GM21723 (cell line): ENCODE measurements at regions not wholly inside any gene's neighbourhood (a gene's known extent, or its start where the extent isn't known, plus 50 kb on each side); places are given as distances from the start of the nearest gene placed in this dataset.

Source experiments
- ATAC-seq: cut with Tn5 transposase; IDR thresholded peaks from one replicate; pipeline ENCODE4 v1.9.1; 2021; ENCODE audit warnings: mild to moderate bottlenecking, moderate library complexity; ENCODE audit not compliant: unreplicated experiment

DNA sequence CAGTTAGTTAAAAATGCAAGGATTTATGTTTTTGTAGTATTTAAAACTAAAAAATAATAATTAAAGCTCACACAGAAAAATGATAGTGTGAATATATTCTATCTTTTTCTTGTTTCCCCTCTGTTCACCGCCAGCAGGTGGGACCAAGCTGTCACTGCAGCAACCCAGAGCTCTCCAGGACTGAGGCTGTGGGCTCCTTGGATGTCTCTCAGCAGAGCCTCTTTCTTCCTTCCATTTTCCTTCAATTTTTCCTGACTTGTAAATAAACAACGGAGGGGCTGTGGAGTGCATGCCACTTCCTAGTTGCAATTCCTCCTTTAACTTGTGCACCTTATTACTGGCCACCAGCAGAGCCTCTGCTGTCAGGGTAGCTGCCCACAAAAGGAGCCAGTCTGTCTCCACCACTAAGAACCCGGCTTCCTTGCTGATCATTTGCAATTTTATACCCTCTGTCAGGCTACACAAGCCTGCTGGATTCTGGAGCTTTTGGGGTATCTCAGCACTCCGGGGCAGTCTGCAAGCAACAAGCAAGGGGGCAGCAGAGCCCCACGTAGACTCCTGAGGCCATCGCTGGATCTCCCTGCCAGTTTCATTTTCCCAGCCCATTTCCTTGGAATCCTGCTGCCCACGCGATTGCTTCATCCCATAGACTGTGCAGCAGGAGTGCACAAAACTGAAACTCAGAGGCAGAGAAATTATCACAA is 1467.4 kb downstream of the C4orf33 start:
- no peak for ATAC-seq

DNA sequence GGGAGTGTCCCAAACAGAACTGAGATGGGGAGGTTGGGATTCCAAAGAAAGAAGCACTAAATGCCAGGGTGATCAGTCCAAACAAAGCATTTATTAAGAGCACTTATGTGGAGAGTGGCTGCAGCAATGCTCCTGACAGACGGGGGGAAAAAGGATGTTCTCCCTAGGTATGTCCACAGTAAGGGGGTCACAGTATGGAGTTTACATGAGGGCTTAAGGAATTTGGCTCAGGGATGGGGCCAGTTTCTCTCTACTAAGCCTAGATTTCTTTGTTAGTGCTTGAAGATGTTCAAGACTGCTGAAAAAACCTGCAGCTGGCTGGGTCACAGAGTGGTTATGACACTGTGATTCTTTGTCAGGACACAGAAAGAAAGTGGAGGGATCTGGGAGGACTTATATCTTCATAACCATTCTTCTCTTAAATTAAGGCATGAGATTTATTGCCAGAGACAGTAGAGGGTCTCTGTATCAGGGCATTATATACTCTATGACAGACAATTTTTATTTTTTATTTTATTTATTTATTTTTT is 1468.0 kb downstream of the C4orf33 start:
- no peak for ATAC-seq

DNA sequence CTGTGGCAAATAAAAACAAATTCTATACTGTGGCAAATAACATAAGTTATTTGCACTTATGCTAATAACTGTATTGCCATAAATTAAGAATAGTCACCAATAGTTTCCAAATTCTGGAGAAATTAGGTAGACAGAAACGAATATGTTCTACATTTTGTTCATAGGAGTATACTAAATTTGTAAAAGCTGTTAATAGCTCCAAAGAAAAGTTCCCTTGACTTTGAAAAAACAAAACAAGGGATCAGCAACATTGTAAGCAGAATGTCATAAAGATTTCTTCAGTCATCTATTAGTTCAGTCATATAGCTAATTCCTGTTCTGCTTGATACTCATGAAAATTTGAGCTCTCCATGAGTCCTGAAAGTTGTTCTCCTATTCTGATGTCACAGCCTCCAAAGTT is 1472.8 kb downstream of the C4orf33 start:
- ATAC-seq: no peak

DNA sequence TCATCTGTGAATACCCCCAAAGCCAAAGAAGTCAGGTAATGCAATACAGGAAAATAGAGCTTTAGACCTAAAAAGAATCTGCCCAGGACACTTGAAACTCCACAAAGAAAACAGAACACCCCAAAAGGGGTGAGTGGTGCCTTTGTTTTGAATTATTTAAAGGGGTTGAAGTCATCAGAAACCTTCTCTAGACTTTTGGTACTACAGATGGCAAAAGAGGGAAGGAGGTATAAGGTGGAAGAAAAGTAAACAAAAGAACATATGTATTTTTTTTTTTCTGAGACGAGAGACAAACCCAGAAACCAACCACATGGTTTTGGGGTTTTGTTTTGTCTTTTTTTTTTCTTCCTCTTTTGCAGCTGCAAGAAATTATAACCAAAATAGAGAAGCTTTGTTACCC is 1477.8 kb downstream of the C4orf33 start:
- ATAC-seq: no peak

DNA sequence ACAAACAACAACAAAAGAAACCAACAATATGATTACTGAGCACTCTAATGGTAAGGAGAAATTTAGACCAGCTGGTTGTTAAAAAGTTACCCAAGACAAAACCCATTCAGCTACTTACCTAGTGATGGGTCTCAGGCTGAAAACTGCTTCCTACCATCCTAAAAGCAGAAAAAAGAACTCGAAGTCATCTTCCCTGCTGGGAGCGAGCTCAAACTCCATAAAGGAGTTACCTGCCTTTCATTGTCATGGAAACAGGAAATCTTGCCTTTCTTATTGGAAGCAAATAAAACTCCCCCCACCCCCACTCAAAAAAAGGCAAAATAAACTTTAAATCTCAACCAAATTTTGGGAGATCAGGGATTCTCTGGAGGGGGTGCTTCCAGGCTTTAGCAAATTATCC is 1478.3 kb downstream of the C4orf33 start:
- ATAC-seq: no peak

DNA sequence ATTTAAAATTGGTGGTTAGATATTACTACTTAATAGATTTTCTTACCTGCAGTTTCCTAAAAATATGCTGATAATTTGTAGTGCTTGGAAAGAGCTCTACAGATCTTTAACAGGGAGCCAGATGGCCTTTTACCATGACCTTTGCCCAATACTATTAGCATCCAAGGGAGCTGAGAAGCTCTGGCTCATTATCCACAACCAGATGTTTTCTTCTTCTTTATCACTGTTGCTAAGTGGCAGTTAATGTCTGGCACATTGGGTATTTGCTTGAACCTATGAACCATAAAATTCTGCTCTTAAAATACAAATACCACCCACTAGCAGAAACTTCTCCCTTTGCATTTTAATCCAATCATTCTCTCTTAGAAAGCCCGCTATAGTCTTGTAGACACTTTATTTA is 1480.3 kb downstream of the C4orf33 start:
- ATAC-seq: no peak

DNA sequence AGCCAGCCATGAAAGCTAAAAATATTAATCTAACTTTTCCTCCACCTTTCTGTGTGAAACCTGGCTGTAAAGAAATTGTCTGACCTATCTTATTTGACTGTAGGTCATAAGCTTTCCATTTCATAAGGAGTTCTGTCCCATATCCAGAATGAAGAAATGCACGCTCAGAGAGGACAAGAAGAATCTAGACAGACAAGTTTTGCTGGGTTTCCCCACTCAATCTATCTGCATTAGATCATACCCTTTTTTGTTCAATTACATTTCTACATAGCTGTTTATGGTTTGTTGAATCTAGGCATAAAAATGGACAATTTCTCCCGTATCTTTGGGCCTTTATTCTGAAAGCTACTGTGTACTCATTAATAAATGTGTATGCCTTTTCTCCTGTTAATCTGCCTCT is 1495.1 kb downstream of the C4orf33 start:
- ATAC-seq: no peak

DNA sequence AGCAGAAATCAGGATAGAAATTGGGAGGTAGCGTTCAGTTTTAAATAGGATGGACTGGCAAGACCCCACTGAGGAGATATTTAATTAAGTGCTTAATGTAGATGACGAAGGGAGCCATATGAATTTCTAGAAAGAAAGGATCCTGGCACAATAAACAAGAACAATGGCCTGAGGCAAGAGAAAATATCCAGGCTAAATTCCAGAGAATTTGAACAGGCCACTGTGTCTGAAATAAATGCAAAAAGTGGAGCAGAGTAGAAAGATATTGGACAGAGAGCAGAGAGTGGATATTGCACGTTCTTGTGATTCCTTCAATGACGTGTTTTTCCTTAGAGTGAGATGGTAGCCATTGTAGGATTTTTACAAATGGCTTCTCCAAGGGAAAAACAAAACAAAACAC is 1504.8 kb downstream of the C4orf33 start:
- ATAC-seq: no peak

DNA sequence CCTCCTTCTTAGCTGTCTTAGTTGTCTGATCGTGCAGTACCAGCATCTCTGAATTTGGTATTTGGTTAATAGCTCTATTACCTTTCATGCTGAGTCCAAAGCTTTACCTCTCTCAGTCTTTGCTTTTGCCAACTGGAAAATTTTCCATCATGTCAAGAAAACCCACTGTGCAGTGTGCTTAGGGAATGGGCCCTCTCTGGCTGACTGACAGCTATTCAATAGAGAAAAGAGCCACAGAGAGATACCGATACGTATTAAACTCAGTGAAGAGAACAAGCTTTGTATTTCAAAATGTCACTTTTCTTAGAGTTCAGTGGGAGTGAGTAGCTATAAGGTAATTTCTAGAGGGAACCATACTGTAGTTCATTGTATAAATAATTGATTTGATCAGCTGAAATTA is 1507.1 kb downstream of the C4orf33 start:
- no peak for ATAC-seq

DNA sequence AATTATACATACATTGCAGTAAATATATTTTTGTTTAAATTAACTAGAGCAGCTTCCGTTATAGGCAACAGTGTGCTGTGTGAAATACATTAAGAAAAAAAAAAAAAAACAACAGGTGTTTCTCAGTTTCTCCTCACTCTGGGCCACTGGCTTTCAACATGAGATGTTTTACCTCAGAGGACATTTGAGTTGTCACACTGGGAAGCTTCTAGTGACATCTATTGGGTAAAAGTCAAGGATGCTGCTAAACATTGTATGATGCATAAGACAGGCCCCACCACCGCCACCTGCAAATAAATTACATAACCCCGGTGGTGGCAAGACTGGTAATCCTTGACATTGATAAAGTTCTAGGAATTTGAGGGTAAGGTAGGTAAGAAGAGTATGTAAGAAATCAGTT is 1512.2 kb downstream of the C4orf33 start:
- ATAC-seq: no peak

DNA sequence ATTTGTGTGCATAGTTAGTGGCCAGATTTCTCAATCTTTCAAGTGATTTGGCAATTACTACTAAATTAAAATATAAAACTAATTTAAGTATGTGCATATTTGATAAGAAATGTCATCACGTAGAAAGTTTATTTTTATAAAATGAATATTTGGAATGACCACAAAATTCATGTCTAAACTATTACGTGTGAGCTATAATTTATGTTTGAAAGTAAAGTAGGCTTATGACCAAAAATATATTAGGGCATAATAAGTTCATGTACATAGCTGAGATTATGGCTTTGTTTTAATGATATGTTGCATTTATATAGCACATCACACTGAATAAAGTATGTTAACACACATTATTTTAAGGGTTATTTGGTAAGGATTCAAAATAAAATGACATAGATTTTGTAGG is 1532.6 kb downstream of the C4orf33 start:
- ATAC-seq: no peak

DNA sequence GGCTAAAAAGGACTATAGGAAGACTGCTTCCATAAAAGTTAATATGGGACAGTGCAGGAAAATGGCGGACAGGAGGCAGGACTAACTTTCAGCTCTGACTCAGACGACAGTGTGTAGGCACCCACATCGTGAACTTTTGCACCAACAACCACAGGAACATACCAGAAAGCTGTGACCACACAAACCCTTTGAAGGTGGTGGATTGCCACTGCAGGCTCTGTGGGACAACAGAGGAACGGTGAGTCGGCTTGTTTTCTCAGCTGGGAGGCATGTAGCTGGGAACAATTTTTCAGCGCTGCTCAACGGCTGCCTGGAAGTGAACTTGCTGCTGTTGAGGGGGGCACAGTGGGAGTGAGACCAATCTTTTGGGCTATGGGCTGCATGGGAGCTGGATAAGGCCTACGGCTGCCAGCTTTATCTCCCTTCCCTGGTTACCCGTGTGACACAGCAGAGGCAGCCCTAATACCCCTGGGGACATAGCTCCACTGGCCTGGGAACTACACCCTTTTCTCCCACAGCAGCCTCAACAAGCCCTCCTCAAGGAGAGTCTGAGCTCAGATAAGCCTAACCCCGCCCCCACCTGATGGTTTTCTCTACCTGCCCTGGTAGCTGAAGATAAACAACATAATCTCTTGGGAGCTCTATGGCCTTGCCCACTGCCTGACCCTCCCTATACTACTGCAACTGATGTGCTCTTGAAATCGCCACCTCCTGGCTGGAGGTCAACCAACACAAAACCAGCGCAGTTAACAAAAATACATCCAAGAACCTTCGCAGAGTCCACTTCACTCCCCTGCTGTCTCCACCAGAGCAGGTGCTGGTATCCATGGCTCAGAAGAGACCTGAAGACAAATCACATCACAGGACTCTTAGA is 1537.0 kb downstream of the C4orf33 start:
- ATAC-seq: no peak

DNA sequence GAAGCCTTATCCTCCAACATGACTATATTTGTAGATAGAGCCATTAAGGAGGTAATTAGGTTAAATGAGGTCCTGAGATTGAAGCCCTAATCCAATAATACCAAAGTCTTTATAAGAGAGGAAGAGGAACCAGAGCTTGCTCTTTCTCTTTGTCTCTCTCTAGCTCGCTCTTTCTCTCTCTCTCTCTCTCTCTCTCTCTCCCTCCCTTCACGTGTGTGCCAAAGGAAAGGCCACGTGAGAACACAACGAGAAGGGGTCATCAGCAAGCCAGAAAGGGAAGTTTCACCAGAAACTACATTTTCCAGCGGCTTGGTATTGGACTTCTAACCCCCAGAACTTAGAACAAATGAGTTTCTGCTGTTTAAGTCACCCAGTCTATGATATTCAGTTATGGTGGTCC is 1540.5 kb downstream of the C4orf33 start:
- no peak for ATAC-seq

DNA sequence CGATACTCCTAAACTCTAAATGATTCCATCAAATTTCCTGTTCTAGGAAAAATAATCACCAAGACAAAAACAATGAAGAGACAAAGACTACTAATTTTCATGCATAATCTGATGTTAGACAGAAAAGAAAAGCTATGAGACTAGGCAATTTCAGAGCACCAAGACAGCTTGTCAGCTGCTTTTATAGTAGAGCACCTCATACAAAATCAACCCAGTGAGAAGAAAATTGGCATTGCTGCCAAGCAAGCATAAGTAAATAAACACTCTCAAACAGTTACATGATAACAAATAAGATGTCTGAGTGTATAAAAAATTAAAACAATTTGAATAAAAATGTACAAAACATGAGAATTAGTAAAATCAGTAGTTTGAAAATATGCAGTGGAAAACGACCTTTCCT is 1544.6 kb downstream of the C4orf33 start:
- no peak for ATAC-seq

DNA sequence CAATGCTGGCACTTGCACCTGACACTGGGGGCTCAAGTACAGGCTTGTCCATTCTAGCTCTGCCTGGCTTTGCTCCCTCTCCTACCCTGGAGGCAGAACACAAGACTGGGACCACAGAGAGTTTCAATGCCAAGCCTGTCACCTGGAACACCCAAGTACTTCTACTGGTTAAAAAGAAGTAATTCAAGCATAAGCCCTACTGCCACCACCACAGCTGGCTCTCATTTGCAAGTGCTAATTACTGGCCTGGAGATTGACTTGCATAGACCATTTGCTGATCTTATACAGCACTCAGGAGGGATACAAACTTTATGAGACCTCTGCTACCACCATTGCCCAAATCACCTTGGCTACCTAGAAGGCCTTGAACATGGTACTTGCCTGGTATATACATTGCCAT is 1550.9 kb downstream of the C4orf33 start:
- no peak for ATAC-seq

DNA sequence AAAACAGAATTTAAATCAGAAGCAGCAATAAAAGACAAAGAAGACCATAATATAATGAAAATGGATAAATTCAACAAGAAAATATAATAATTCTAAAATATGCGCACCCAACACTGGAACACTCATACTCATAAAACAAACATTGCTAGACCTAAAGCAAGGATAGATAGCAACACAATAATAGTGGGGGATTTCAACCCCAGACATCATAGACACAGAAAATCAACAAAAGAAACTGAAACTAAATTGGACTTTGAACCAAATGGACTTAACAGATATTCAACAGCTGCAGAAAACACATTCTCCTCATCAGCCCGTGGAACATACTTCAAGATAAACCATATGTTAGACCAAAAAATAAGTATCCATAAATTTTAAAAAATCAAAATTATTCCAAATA is 1552.6 kb downstream of the C4orf33 start:
- no peak for ATAC-seq

DNA sequence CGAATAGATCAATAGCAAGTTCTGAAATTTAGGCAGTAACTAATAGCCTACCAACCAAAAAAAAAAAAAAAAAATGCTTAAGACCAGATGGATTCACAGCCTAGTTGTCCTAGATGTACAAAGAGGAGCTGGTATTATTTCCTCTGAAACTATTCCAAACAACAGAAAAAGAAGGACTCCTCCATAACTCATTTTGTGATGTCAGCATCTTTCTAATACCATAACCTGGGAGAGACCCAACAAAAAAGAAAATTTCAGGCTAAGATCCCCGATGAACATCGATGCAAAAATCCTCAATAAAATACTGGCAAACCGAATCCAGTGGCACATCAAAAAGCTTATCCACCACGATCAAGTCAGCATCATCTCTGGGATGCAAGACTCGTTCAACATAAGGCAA is 1557.9 kb downstream of the C4orf33 start:
- no peak for ATAC-seq

DNA sequence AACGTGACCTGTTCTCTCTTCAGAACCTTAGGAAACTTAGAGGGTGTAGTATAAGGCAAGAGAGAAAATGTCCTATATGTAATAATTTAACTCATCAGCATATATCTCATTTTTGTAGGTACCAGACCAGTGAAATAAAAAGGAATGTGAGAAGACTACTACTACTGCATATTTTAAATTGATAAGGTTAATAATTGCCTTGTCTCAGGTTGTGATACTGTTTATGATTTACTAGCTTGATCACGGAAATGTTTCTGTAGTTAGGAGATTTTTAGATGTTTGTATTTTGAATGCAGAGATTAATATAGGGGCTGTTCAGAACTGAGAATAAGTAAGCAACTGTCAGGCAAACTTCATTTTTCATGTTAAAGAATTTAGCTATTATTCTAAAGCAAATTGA is 1563.4 kb downstream of the C4orf33 start:
- no peak for ATAC-seq

DNA sequence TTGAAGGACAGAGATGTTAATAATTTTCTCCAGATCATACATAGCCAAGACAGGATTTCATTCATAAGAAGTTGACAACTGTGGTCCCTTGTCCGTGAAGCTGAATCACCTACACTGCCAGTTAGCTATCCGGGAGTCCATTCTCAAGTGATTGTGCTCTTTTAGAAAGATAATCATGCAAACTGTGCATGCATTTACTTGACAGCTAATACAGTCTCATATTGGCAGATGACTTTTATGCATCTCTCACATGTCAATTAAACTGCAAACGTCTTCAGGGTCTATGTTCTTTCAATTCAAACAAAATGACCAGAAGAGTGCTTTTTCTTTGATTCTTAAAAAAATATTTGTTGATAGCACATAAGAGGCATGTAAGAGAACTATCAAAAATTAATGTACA is 1572.9 kb downstream of the C4orf33 start:
- ATAC-seq: no peak

DNA sequence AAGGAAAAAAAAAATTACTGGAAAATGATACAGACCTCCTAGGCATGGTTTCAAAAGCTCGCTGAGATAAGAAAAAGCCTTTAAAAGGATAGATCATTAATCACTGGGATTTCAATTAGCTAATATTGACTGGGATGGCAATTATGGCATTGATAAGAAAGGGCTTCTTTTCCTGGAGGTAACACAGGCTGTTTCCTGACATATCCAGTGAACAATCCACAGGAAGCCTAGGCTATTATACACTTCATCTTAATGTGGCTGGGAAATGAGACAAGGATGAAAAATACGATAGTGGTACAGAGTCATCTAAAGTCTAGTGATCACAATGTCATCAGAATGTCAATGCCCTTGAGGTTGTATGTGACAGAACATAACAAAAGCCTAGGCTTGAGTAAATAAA is 1579.3 kb downstream of the C4orf33 start:
- ATAC-seq: no peak

DNA sequence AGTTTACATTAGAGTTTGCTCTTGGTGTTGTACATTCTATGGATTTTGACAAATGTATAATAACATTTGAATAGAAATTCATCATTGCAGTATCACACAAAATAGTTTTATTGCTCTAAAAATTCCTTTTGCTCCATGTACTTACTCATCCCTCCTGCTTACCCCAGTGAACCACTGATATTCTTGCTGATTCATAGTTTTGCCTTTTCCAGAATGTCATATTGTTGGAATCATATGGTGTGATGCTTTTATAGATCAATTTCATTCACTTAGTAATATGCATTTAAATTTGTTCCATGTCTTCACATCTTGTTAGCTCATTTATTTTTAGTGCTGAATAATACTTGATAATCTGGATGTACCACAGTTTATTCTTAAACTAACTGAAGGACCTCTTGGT is 1593.2 kb downstream of the C4orf33 start:
- no peak for ATAC-seq

DNA sequence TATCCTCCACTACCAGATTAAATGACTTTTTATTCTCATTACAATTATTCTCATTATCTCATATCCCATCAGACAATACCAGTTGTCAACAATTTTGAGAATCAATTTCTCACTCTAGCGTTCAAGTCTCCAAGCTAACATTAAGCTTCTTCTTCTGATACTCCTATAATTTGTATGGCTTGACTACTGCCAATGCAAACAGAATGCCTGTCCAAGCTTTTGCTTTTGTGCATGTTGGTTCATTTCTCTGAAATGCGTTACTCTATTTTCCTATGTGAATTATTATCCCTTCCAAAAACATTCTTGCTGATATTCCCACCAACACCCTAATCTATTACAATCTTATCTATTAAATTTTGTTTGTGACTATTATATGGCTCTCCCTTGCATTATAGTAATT is 1602.3 kb downstream of the C4orf33 start:
- no peak for ATAC-seq
